SK-N-SH treated with all-trans-retinoic acid at 6 μM for 48 hours (cell line): ENCODE measurements at regions not wholly inside any gene's neighbourhood (a gene's known extent, or its start where the extent isn't known, plus 50 kb on each side); places are given as distances from the start of the nearest gene placed in this dataset.

Experiments used
- ATAC-seq: fragments of 200-7000 bp; cut with Tn5 transposase; 3 replicates; pipeline ENCODE4 v1.9.1; 2020; ENCODE audit warnings: mild to moderate bottlenecking, moderate library complexity
- ARNTL ChIP-seq: fragments of 450-650 bp; formaldehyde crosslinking; IDR thresholded peaks from 2 replicates; pipeline ENCODE4 v1.5.0; 2020; ENCODE audit warnings: low read depth, mild to moderate bottlenecking, moderate library complexity, borderline replicate concordance
- BACH2 ChIP-seq: fragments of 250-450 bp; sonication (Bioruptor Pico); IDR thresholded peaks from 2 replicates; pipeline ENCODE4 v1.9.0; 2021; ENCODE audit warnings: mild to moderate bottlenecking, borderline replicate concordance
- CREB5 ChIP-seq: fragments of 250-450 bp; sonication (Bioruptor Pico); IDR thresholded peaks from 2 replicates; pipeline ENCODE4 v1.5.1; 2020; ENCODE audit warnings: low read depth, mild to moderate bottlenecking, moderate library complexity
- CSDC2 ChIP-seq: fragments of 250-450 bp; sonication (Bioruptor Pico); IDR thresholded peaks from 2 replicates; pipeline ENCODE4 v1.5.0; 2020; ENCODE audit warnings: mild to moderate bottlenecking, moderate library complexity
- ESRRG ChIP-seq: fragments of 250-450 bp; sonication (Bioruptor Pico); IDR thresholded peaks from 2 replicates; pipeline ENCODE4 v1.6.1; 2021; ENCODE audit warnings: mild to moderate bottlenecking
- GLIS3 ChIP-seq: fragments of 250-450 bp; sonication (Bioruptor Pico); IDR thresholded peaks from 2 replicates; pipeline ENCODE4 v1.5.0; 2020; ENCODE audit warnings: mild to moderate bottlenecking, moderate library complexity
- OSR1 ChIP-seq: fragments of 250-450 bp; sonication (Bioruptor Pico); IDR thresholded peaks from 2 replicates; pipeline ENCODE4 v1.8.0; 2022; ENCODE audit warnings: moderate library complexity, mild to moderate bottlenecking, inconsistent platforms
- PPARA ChIP-seq: fragments of 250-450 bp; sonication (Bioruptor Pico); IDR thresholded peaks from 2 replicates; pipeline ENCODE4 v1.5.0; 2020; ENCODE audit warnings: mild to moderate bottlenecking, borderline replicate concordance
- RARB ChIP-seq: fragments of 250-450 bp; sonication (Bioruptor Pico); IDR thresholded peaks from 2 replicates; pipeline ENCODE4 v1.8.0; 2021; ENCODE audit warnings: mild to moderate bottlenecking, moderate library complexity
- SNAI2 ChIP-seq: fragments of 250-450 bp; sonication (Bioruptor Pico); IDR thresholded peaks from 2 replicates; pipeline ENCODE4 v1.5.0; 2020; ENCODE audit warnings: mild to moderate bottlenecking, moderate library complexity
- TOX ChIP-seq: fragments of 250-450 bp; sonication (Bioruptor Pico); IDR thresholded peaks from 2 replicates; pipeline ENCODE4 v1.8.0; 2021; ENCODE audit warnings: mild to moderate bottlenecking, moderate library complexity, borderline replicate concordance
- ZC3H10 ChIP-seq: fragments of 250-450 bp; sonication (Bioruptor Pico); IDR thresholded peaks from 2 replicates; pipeline ENCODE4 v1.5.1; 2021; ENCODE audit warnings: mild to moderate bottlenecking, moderate library complexity
- ZFP3 ChIP-seq: fragments of 250-450 bp; sonication (Bioruptor Pico); IDR thresholded peaks from 2 replicates; pipeline ENCODE4 v1.5.0; 2020; ENCODE audit warnings: mild to moderate bottlenecking, moderate library complexity
- ZFP30 ChIP-seq: fragments of 450-650 bp; formaldehyde crosslinking; IDR thresholded peaks from 2 replicates; pipeline ENCODE4 v1.5.0; 2022; ENCODE audit warnings: mild to moderate bottlenecking, moderate library complexity
- ZNF565 ChIP-seq: fragments of 450-650 bp; formaldehyde crosslinking; conservative IDR thresholded peaks from 2 replicates; pipeline ENCODE4 v1.5.0; 2020; ENCODE audit warnings: low read depth, mild to moderate bottlenecking, moderate library complexity
- ZNF70 ChIP-seq: fragments of 450-650 bp; formaldehyde crosslinking; IDR thresholded peaks from 2 replicates; pipeline ENCODE4 v1.5.0; 2020; ENCODE audit warnings: mild to moderate bottlenecking, moderate library complexity
- ZNF8 ChIP-seq: fragments of 450-650 bp; formaldehyde crosslinking; IDR thresholded peaks from 2 replicates; pipeline ENCODE4 v1.5.0; 2020; ENCODE audit warnings: mild to moderate bottlenecking, moderate library complexity
- TF ChIP-seq, protein P1 (sequence below): fragments of 250-450 bp; sonication (Bioruptor Pico); IDR thresholded peaks from 2 replicates; pipeline ENCODE4 v1.5.1; 2021; ENCODE audit warnings: mild to moderate bottlenecking, moderate library complexity
- TF ChIP-seq, protein P2 (sequence below): fragments of 250-450 bp; sonication (Bioruptor Pico); IDR thresholded peaks from 2 replicates; pipeline ENCODE4 v1.8.0; 2021; ENCODE audit warnings: low read depth, mild to moderate bottlenecking, moderate library complexity, borderline replicate concordance
- TF ChIP-seq, protein P3 (sequence below): fragments of 250-450 bp; sonication (Bioruptor Pico); IDR thresholded peaks from 2 replicates; pipeline ENCODE4 v1.8.0; 2020; ENCODE audit warnings: mild to moderate bottlenecking, moderate library complexity, borderline replicate concordance

DNA sequence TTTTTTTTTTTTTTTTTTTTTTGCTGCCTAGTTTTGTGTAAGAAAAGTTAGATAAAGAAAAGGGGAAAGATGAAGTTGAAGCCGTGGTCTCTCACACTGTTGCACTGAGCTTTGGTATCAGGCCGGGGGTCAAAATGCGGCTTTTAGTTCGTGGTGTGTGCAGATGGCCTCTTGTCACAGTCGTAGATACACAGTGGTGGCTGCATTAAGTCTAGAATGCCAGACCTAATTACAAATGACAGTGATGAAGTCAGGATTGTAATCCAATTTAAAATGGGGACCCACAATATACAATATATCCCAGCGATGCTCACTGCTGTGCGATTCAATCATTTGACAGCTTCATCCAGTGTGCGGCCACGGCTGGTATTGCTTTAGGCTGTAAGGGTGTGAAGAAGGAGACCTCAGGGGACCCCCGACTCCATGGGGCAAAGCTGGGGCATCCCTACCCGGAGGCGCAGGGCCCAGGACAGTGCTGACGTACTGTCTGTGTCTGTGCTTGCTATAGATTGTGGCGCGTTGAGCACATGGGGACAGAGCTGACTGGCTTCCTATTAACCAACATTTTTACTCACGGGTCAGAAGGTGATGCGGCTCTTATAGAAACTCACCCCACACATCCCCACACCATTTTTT lies 210.0 kb upstream of the SOX4 start (continued):
- TF ChIP-seq, protein P1, sequence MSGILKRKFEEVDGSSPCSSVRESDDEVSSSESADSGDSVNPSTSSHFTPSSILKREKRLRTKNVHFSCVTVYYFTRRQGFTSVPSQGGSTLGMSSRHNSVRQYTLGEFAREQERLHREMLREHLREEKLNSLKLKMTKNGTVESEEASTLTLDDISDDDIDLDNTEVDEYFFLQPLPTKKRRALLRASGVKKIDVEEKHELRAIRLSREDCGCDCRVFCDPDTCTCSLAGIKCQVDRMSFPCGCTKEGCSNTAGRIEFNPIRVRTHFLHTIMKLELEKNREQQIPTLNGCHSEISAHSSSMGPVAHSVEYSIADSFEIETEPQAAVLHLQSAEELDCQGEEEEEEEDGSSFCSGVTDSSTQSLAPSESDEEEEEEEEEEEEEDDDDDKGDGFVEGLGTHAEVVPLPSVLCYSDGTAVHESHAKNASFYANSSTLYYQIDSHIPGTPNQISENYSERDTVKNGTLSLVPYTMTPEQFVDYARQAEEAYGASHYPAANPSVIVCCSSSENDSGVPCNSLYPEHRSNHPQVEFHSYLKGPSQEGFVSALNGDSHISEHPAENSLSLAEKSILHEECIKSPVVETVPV (CRISPR knock-in tag), result no peak
- TF ChIP-seq, protein P2, sequence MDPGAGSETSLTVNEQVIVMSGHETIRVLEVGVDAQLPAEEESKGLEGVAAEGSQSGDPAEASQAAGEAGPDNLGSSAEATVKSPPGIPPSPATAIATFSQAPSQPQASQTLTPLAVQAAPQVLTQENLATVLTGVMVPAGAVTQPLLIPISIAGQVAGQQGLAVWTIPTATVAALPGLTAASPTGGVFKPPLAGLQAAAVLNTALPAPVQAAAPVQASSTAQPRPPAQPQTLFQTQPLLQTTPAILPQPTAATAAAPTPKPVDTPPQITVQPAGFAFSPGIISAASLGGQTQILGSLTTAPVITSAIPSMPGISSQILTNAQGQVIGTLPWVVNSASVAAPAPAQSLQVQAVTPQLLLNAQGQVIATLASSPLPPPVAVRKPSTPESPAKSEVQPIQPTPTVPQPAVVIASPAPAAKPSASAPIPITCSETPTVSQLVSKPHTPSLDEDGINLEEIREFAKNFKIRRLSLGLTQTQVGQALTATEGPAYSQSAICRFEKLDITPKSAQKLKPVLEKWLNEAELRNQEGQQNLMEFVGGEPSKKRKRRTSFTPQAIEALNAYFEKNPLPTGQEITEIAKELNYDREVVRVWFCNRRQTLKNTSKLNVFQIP (CRISPR knock-in tag), result no peak
- TF ChIP-seq CREB5 (CRISPR knock-in tag) (peak; percentile 47; the same call in 1 of the 2 replicates), GLIS3 (CRISPR knock-in tag) (no peak), PPARA (CRISPR knock-in tag) (no peak), ZNF565 (CRISPR knock-in tag) (no peak)

DNA sequence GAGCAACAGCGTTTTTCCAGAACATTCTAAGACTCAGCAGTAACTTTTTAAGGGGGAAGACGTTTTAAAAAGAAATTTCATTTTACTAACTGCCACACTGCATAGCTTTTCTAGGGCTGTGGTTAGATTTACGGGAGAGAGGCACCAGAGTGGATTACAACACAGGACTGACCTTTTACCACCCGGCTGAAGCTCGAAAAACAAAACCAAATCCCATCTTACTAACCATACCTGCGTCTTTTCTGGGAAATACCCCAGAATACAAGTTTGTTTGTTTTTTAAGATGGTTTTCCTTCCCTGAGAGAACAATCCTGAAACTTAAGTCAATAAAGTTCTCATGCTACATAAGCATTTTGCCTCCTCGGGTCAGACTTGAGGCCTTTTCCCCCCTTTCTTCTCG lies 209.3 kb upstream of the SOX4 start:
- ATAC-seq, result no peak
- TF ChIP-seq CSDC2 (CRISPR knock-in tag) (no peak), RARB (CRISPR knock-in tag) (no peak), PPARA (CRISPR knock-in tag) (no peak), ZFP3 (CRISPR knock-in tag) (no peak), ZNF70 (CRISPR knock-in tag) (no peak), ZC3H10 (no peak), GLIS3 (CRISPR knock-in tag) (no peak), TOX (CRISPR knock-in tag) (no peak), ARNTL (CRISPR knock-in tag) (no peak), BACH2 (no peak), ESRRG (CRISPR knock-in tag) (no peak), ZNF8 (CRISPR knock-in tag) (no peak), ZNF565 (CRISPR knock-in tag) (no peak), OSR1 (CRISPR knock-in tag) (no peak), ZFP30 (no peak)
- TF ChIP-seq, protein P3, sequence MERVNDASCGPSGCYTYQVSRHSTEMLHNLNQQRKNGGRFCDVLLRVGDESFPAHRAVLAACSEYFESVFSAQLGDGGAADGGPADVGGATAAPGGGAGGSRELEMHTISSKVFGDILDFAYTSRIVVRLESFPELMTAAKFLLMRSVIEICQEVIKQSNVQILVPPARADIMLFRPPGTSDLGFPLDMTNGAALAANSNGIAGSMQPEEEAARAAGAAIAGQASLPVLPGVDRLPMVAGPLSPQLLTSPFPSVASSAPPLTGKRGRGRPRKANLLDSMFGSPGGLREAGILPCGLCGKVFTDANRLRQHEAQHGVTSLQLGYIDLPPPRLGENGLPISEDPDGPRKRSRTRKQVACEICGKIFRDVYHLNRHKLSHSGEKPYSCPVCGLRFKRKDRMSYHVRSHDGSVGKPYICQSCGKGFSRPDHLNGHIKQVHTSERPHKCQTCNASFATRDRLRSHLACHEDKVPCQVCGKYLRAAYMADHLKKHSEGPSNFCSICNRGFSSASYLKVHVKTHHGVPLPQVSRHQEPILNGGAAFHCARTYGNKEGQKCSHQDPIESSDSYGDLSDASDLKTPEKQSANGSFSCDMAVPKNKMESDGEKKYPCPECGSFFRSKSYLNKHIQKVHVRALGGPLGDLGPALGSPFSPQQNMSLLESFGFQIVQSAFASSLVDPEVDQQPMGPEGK, result no peak
- TF ChIP-seq, protein P2 (CRISPR knock-in tag), result no peak
- TF ChIP-seq, protein P1 (CRISPR knock-in tag), result no peak

- ATAC-seq, result no peak
- no peak for TF ChIP-seq RARB (CRISPR knock-in tag)
- no peak for TF ChIP-seq ZNF70 (CRISPR knock-in tag)
- TF ChIP-seq ZNF565 (CRISPR knock-in tag), result no peak
- TF ChIP-seq SNAI2 (CRISPR knock-in tag), result no peak
- TF ChIP-seq CREB5 (CRISPR knock-in tag), result no peak
- TF ChIP-seq, protein P1 (CRISPR knock-in tag), result no peak
- no peak for TF ChIP-seq ZNF8 (CRISPR knock-in tag)
- TF ChIP-seq, protein P3, result no peak
These were observed 206.8 kb upstream of the SOX4 start for GRCh38 chr6:21386744-21387143.
